IMR-90 (cell line): ENCODE measurements at regions not wholly inside any gene's neighbourhood (a gene's known extent, or its start where the extent isn't known, plus 50 kb on each side); places are given as distances from the start of the nearest gene placed in this dataset.

Source experiments
- ATAC-seq: fragments of 200-7000 bp; cut with Tn5 transposase; 2 replicates; pipeline ENCODE4 v1.9.1; 2020; ENCODE audit warnings: low read depth, mild to moderate bottlenecking, moderate library complexity
- BruUV-seq: library from RNA; stranded (reverse); fragments of 400-500 nt; replicated peaks from 2 replicates; lab custom pipeline; 2021; lab: Mats Ljungman, UMichigan
- CTCF ChIA-PET: fragments of 300-600 bp; formaldehyde crosslinking; extraction: SDS; loops from one replicate; lab custom pipeline; 2021; ENCODE audit warnings: antibody characterized with exemption; lab: Yijun Ruan, JAX
- POLR2A ChIA-PET: fragments of 300-600 bp; sonication (Branson Sonifier 250); formaldehyde crosslinking; loops from one replicate; lab custom pipeline; 2022; ENCODE audit warnings: antibody characterized with exemption; ENCODE audit not compliant: unreplicated experiment; lab: Charles Lee
- DNase-seq: peaks from one replicate; pipeline ENCODE4 v3.0.0; 2013
- H2AFZ ChIP-seq: replicated peaks from 2 replicates; pipeline ENCODE3; 2013; ENCODE audit warnings: low read length, mild to moderate bottlenecking; ENCODE audit not compliant: poor library complexity
- H2AK5ac ChIP-seq: 2 replicates; pipeline ENCODE4 v1.6.1; 2013; ENCODE audit warnings: low read depth, low read length, inconsistent platforms
- H2AK9ac ChIP-seq: replicated peaks from 2 replicates; pipeline ENCODE3; 2013; ENCODE audit warnings: mild to moderate bottlenecking, low read depth, low read length, moderate library complexity; ENCODE audit not compliant: poor library complexity
- H2BK120ac ChIP-seq: 2 replicates; pipeline ENCODE4 v1.6.1; 2013; ENCODE audit warnings: low read depth, low read length, inconsistent platforms
- H2BK15ac ChIP-seq: 3 replicates; pipeline ENCODE4 v1.6.1; 2013; ENCODE audit warnings: low read depth, low read length, inconsistent platforms
- H2BK20ac ChIP-seq: 2 replicates; pipeline ENCODE4 v1.6.1; 2013; ENCODE audit warnings: low read depth, mild to moderate bottlenecking, inconsistent platforms, low read length, moderate library complexity
- H2BK5ac ChIP-seq: 2 replicates; pipeline ENCODE4 v1.6.1; 2013; ENCODE audit warnings: mild to moderate bottlenecking, low read depth, low read length, inconsistent platforms; ENCODE audit not compliant: poor library complexity, severe bottlenecking
- H3K14ac ChIP-seq: replicated peaks from 2 replicates; pipeline ENCODE4 v1.6.1; 2013; ENCODE audit warnings: low read depth, low read length, inconsistent platforms
- H3K18ac ChIP-seq: 2 replicates; pipeline ENCODE4 v1.6.1; 2013; ENCODE audit warnings: low read depth, low read length, control low read depth
- H3K23ac ChIP-seq: 2 replicates; pipeline ENCODE4 v1.6.1; 2013; ENCODE audit warnings: low read depth, low read length, inconsistent platforms
- H3K27ac ChIP-seq: 2 replicates; pipeline ENCODE4 v1.5.1; 2013; ENCODE audit warnings: mild to moderate bottlenecking, control low read depth, low read length; ENCODE audit not compliant: insufficient read depth
- H3K27me3 ChIP-seq: 2 replicates; pipeline ENCODE4 v1.6.1; 2013; ENCODE audit warnings: low read length; ENCODE audit not compliant: control insufficient read depth, insufficient read depth
- H3K36me3 ChIP-seq: 2 replicates; pipeline ENCODE4 v1.6.1; 2013; ENCODE audit warnings: low read length, mixed read lengths; ENCODE audit not compliant: control insufficient read depth, insufficient read depth
- H3K4ac ChIP-seq: 2 replicates; pipeline ENCODE4 v1.6.1; 2013; ENCODE audit warnings: low read depth, low read length, inconsistent platforms
- H3K4me1 ChIP-seq: 2 replicates; pipeline ENCODE4 v1.6.1; 2013; ENCODE audit warnings: low read length, mixed read lengths; ENCODE audit not compliant: control insufficient read depth, insufficient read depth
- H3K4me2 ChIP-seq: 2 replicates; pipeline ENCODE4 v1.6.1; 2013; ENCODE audit warnings: low read depth, mild to moderate bottlenecking, control low read depth, low read length, moderate library complexity
- H3K4me3 ChIP-seq: 2 replicates; pipeline ENCODE4 v1.5.1; 2013; ENCODE audit warnings: low read depth, mild to moderate bottlenecking, control low read depth, low read length, moderate library complexity; ENCODE audit not compliant: insufficient read depth
- H3K56ac ChIP-seq: 2 replicates; pipeline ENCODE4 v1.6.1; 2013; ENCODE audit warnings: low read length, inconsistent platforms; ENCODE audit not compliant: insufficient read depth; ENCODE audit errors: extremely low read depth
- H3K79me1 ChIP-seq, 2 experiments: 2 replicates each; pipeline ENCODE4 v1.6.1; 2013; ENCODE audit warnings: low read length in 2 of 2, inconsistent platforms in 1 of 2, low read depth in 1 of 2
- H3K9ac ChIP-seq: 2 replicates; pipeline ENCODE4 v1.6.1; 2013; ENCODE audit warnings: low read depth, low read length, control low read depth
- H3K9me1 ChIP-seq: 2 replicates; pipeline ENCODE4 v1.6.1; 2013; ENCODE audit warnings: low read length, inconsistent platforms; ENCODE audit not compliant: insufficient read depth
- H3K9me3 ChIP-seq: 2 replicates; pipeline ENCODE4 v1.6.1; 2013; ENCODE audit warnings: low read length; ENCODE audit not compliant: control insufficient read depth, insufficient read depth
- H4K20me1 ChIP-seq: 2 replicates; pipeline ENCODE4 v1.6.1; 2013; ENCODE audit warnings: low read length, inconsistent platforms; ENCODE audit not compliant: insufficient read depth
- H4K5ac ChIP-seq: 2 replicates; pipeline ENCODE4 v1.6.1; 2013; ENCODE audit warnings: mild to moderate bottlenecking, low read depth, low read length, control low read depth
- H4K8ac ChIP-seq, 2 experiments: 2 replicates each; pipeline ENCODE4 v1.6.1; 2013; ENCODE audit warnings: low read depth in 2 of 2, low read length in 2 of 2, control low read depth in 1 of 2, inconsistent platforms in 1 of 2
- H4K91ac ChIP-seq: 2 replicates; pipeline ENCODE4 v1.6.1; 2013; ENCODE audit warnings: low read depth, low read length, inconsistent platforms; ENCODE audit not compliant: insufficient read depth
- CEBPB ChIP-seq: IDR thresholded peaks from 2 replicates; pipeline ENCODE4 v1.6.1; 2012; ENCODE audit warnings: low read depth, low read length, improper control_type of control experiment
- CHD1 ChIP-seq: IDR thresholded peaks from 2 replicates; pipeline ENCODE4 v1.6.1; 2012; ENCODE audit warnings: low read depth, low read length, improper control_type of control experiment
- CTCF ChIP-seq: conservative IDR thresholded peaks from 2 replicates; pipeline ENCODE4 v1.5.1; 2012; ENCODE audit warnings: mild to moderate bottlenecking, low read depth, low read length, improper control_type of control experiment
- FOS ChIP-seq: fragments of 150-350 bp; IDR thresholded peaks from 2 replicates; pipeline ENCODE4 v1.6.1; 2016; ENCODE audit warnings: low read depth, low read length
- MXI1 ChIP-seq: IDR thresholded peaks from 2 replicates; pipeline ENCODE4 v1.6.1; 2012; ENCODE audit warnings: low read depth, mild to moderate bottlenecking, low read length, moderate library complexity, borderline replicate concordance
- RCOR1 ChIP-seq: IDR thresholded peaks from 2 replicates; pipeline ENCODE4 v1.6.1; 2012; ENCODE audit warnings: mild to moderate bottlenecking, low read length, improper control_type of control experiment; ENCODE audit not compliant: insufficient replicate concordance
- WGBS, 2 experiments: methylation state at CpG; one replicate each; pipeline versions ENCODE4 v1.1.5 to v1.1.7; 2013; ENCODE audit warnings: missing lambda C conversion rate in 2 of 2; ENCODE audit not compliant: insufficient read length in 1 of 2; ENCODE audit errors: extremely low coverage in 2 of 2; 5-methylcytosine and 5-hydroxymethylcytosine counted together
- dilution Hi-C: fragments of 300-500 bp; cut with HindIII; formaldehyde crosslinking; loops from one replicate; pipeline ENCODE4 v1.14.3; 2018; ENCODE audit warnings: low sequenced_read_pairs; ENCODE audit not compliant: unreplicated experiment
- in situ Hi-C: fragments of 300-500 bp; cut with MboI; formaldehyde crosslinking; loops from 3 replicates; pipeline ENCODE4 v1.14.3; 2019; ENCODE audit warnings: low sequenced_read_pairs, inconsistent platforms, mixed read lengths
- intact Hi-C: fragments of 100-400 bp; cut with micrococcal nuclease; formaldehyde crosslinking; loops from 2 replicates; pipeline ENCODE4 v1.10.0; 2022
- TF ChIP-seq, protein P1 (sequence below): fragments of 150-350 bp; IDR thresholded peaks from 2 replicates; pipeline ENCODE4 v1.6.1; 2017; ENCODE audit warnings: mild to moderate bottlenecking, antibody characterized with exemption, low read length, low read depth

DNA sequence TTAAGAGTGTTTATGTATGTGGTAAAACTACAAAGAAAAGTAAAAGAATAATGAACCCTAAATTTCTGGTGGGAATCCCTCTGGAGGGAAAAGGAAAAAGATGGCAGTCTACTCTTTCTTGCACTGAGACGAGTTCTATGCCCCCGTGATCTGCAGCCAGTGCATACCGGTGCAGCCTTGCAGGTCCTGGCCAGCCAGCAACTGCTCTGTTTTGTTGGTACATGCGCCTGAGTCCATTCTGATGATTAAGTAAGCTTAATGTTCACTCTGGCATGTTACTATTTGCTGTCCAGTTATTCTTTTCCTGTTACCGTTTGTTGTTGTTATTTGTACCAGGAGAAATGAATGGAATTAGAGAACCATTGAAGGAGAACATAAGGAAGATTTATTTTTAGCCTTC is 95.1 kb upstream of the TMC3 start:
- in situ Hi-C loops (no loop called here), intact Hi-C loops (no loop called here), dilution Hi-C loops (no loop called here)
- no peak overlapping the region for H3K4ac ChIP-seq
- no peak overlapping the region for H4K8ac ChIP-seq
- POLR2A ChIA-PET: no interaction called here
- no peaks in the 10 kb centered on the region for H3K9me3 ChIP-seq
- no TSS peak for BruUV-seq
- H3K36me3 ChIP-seq: no peaks in the 10 kb centered on the region
- no peak overlapping the region for H3K23ac ChIP-seq
- H3K14ac ChIP-seq: no peak overlapping the region
- no peaks in the 10 kb centered on the region for H3K79me1 ChIP-seq
- H3K56ac ChIP-seq: no peak overlapping the region
- TF ChIP-seq FOS (no peak), MXI1 (no peak), CTCF (no peak), CEBPB (no peak), RCOR1 (no peak), CHD1 (no peak)
- TF ChIP-seq, protein P1, sequence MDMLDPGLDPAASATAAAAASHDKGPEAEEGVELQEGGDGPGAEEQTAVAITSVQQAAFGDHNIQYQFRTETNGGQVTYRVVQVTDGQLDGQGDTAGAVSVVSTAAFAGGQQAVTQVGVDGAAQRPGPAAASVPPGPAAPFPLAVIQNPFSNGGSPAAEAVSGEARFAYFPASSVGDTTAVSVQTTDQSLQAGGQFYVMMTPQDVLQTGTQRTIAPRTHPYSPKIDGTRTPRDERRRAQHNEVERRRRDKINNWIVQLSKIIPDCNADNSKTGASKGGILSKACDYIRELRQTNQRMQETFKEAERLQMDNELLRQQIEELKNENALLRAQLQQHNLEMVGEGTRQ: no peak
- H4K5ac ChIP-seq: no peak overlapping the region
- H2AK9ac ChIP-seq: no peak overlapping the region
- no peak overlapping the region for H2BK120ac ChIP-seq
- H4K20me1 ChIP-seq: no peaks in the 10 kb centered on the region
- no peak overlapping the region for H3K18ac ChIP-seq
- no peak for DNase-seq
- no peaks in the 10 kb centered on the region for H3K9me1 ChIP-seq
- no peak overlapping the region for H2BK20ac ChIP-seq
- H2AFZ ChIP-seq: no peak overlapping the region
- peaks cover 14% of the 10 kb centered on the region for H3K27me3 ChIP-seq
- H3K4me1 ChIP-seq: no peaks in the 10 kb centered on the region
- 70% methylated on average over 3 of the region's 5 CpGs; no CpG with 5 or more reads in 1 of the 2 experiments for WGBS, 2 experiments
- CTCF ChIA-PET: no interaction called here
- H4K91ac ChIP-seq: no peak overlapping the region
- ATAC-seq: no peak
- H3K4me2 ChIP-seq: no peak overlapping the region
- H2AK5ac ChIP-seq: no peak overlapping the region
- H2BK15ac ChIP-seq: no peak overlapping the region
- no peak overlapping the region for H3K9ac ChIP-seq
- no peak overlapping the region for H3K27ac ChIP-seq
- no peak overlapping the region for H3K4me3 ChIP-seq
- no peak overlapping the region for H2BK5ac ChIP-seq
